GM19468 (cell line): ENCODE measurements at regions not wholly inside any gene's neighbourhood (a gene's known extent, or its start where the extent isn't known, plus 50 kb on each side); places are given as distances from the start of the nearest gene placed in this dataset.

Experiments used
- ATAC-seq: cut with Tn5 transposase; IDR thresholded peaks from one replicate; pipeline ENCODE4 v1.9.1; 2021; ENCODE audit warnings: mild to moderate bottlenecking, moderate library complexity, moderate number of reproducible peaks; ENCODE audit not compliant: unreplicated experiment; ENCODE audit errors: extremely low read depth

- no peak for ATAC-seq
These were observed 975.8 kb downstream of the TLE4 start for GRCh38 chr9:80547613-80548012.

DNA sequence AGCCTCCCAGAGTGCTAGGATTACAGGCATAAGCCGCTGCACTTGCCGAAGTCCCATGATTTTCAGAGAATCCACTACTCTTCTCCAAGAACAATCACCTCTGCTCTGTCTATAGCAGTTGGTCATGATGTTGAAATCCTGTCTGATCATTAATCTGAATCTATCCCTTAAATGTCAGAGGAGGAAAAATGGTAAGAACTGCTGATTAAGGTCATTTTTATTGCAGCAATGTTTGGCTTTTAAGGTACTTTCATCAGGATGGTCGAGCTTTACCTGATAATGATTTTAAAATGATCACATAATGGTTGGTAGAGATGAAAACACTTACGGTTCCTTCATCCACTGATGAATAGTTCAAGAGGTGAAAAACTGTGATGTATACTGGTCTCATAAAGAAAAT is 968.6 kb downstream of the TLE4 start:
- ATAC-seq, result no peak

DNA sequence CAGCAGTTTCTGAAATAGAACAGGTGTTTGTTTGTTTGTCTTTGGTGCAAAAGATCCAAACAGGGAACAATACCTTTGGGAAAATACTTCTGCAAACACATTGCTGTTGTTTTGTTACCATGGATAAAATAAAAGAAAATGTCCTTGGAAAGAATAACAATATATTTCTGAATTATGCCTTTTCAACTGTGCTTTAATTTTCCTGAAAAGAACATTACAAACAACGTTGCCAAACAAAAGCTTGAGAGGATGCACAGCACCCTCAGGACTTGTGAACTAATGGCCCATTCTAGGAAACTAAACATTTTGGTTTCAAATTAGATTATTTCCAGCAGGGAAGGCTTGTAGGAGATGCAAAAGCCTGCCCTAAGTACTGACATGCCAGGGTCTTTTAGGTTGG is 967.2 kb downstream of the TLE4 start:
- no peak for ATAC-seq

DNA sequence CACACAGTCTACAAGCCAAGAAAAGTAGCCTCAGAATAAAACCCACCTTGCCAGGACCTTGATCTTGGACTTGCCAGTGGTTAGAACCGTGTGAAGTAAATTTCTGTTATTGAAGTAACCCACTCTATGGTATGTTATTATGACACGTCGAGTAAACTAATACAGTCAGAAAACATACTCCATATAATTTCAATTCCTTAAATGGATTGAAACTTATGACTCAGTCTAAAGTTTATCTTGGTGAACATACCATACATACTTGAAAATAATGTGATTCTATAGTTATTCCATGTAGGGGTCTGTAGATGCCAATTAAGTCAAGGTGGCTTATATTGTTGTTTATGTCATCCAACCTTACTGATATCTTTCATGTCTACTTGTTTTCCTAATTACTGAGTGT is 950.7 kb downstream of the TLE4 start:
- no peak for ATAC-seq

DNA sequence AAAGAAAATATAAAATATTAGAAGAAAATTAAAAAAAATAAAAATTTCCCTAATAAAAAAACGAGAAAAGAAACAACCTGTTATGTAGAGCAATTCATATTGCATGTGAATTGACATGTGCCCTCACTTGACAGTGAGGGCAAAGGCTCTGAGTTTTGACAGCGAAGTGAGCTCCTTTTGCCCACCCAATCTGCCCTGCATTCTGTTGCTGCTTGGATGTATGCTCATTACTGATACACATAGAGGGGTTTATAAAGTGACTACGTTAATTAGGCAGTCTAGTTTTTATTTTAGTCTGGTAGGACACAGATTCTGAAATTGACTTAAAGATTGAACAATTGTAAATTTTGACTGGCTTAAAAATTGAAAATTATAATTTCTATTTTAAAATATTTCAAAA is 949.4 kb downstream of the TLE4 start:
- ATAC-seq, result no peak

DNA sequence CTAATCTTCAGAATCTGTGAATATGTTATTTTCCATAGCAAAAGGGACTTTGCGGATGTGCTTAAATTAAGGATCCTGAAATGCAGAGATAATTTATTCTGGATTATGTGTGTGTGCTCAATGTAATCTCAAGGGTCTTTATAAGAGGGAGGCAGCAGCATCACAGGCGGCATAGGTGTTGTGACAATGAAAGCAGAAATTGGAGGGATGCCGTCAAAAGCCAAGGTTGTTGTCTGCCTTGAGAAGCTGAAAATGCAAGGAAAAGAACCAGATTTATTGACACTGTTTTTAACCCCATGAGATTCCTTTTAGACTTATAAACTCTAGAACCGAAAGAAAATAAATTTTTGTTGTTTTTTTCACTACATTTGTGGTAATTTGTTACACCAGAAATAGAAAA is 948.5 kb downstream of the TLE4 start:
- ATAC-seq, result no peak

GRCh38 chr9:80518441-80518840 is 946.7 kb downstream of the TLE4 start:
- no peak for ATAC-seq

DNA sequence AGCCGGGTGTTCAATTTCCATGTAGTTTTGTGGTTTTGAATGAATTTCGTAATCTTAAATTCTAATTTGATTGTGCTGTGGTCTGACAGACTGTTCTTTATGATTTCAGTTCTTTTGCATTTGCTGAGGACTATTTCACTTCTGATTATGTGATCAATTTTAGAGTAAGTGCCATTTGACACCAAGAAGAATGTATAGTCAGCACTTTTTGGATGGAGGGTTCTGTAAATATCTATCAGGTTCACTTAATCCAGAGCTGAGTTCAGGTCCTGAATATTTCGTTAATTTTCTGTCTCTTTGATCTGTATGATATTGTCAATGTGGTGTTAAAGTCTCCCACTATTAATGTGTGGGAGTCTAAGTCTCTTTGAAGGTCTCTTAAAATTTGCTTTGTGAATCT is 944.9 kb downstream of the TLE4 start:
- no peak for ATAC-seq

GRCh38 chr9:80509358-80509757 is 937.6 kb downstream of the TLE4 start:
- ATAC-seq, result no peak

- ATAC-seq, result no peak
These were observed 935.8 kb downstream of the TLE4 start for GRCh38 chr9:80507611-80508010.

- ATAC-seq, result no peak
These were observed 933.0 kb downstream of the TLE4 start for GRCh38 chr9:80504601-80505230.

GRCh38 chr9:80503671-80504281 is 932.0 kb downstream of the TLE4 start:
- no peak for ATAC-seq

GRCh38 chr9:80502306-80502705 is 930.5 kb downstream of the TLE4 start:
- ATAC-seq, result no peak

- no peak for ATAC-seq
These were observed 929.9 kb downstream of the TLE4 start for GRCh38 chr9:80501635-80502034.

DNA sequence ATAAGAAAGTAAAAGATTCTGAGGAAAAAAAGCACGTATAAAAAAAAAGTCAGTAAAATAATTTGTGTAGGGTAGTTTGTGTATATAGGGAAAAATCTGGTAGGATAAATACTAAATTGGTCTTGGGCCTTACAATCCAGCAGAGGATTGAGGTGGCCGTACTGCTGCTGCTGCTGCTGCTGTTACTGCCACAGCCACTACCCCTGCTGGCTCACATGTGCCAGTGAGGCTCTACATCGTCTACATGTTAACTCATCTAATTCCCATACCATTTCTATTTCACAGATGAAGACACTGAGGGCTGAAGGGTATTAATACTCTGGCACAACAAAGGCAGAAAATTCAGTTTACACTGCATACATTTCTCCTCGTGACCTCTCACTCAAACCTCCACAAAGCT is 928.5 kb downstream of the TLE4 start:
- ATAC-seq, result no peak

- ATAC-seq, result no peak
These were observed 926.3 kb downstream of the TLE4 start for GRCh38 chr9:80498001-80498555.

DNA sequence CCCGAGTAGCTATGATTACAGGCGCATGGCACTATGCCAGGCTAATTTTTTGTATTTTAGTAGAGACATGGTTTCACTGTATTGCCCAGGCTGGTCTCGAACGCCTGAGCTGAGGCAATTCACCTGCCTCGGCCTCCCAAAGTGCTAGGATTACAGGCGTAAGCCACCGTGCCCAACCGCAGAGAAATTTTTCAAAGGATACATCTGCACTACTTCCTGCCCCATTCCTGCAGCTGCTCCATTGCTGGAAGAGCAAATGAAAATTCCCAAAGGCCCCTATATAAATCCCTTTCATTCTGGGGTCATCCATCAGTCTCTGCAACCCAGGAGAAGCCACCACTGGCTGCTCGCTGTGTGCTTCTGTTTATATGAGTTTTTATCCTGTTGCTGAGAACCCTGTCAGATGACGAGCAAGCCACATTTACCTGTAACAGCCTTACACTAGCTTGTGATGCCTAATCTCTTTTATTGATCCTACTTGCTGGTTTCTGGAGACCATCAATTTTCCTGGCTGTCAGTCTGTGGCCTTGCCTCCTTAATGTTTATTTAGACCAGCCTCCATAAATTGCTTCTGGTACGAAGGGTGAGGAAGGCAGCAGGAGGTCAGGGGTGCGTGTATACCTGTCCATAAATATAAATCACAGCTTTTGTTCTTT is 925.3 kb downstream of the TLE4 start:
- no peak for ATAC-seq

- ATAC-seq, result no peak
These were observed 921.5 kb downstream of the TLE4 start for GRCh38 chr9:80493258-80493657.

GRCh38 chr9:80492221-80492620 is 920.5 kb downstream of the TLE4 start:
- no peak for ATAC-seq

GRCh38 chr9:80491086-80491696 is 919.4 kb downstream of the TLE4 start:
- ATAC-seq, result no peak

DNA sequence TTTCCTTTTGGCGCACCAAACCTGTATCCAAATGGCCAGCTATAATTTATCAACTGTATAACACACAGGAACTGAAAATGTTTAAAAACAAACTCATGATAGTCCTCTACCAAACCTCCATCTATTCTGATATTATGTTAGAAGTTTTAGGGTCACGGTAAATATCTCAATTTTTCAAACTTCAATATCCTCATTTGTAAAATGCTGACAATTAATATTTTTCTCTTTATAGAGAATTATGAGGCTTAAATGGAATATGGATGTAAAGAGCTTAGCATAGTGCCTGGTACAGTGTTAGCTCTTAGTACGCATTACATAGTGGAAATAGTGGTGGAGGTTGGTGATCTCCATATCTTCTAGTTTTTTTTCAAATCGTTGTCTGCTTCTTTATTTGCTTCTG is 917.6 kb downstream of the TLE4 start:
- ATAC-seq, result no peak
